Panc1 (cell line): ENCODE measurements at regions not wholly inside any gene's neighbourhood (a gene's known extent, or its start where the extent isn't known, plus 50 kb on each side); places are given as distances from the start of the nearest gene placed in this dataset.

Experiments used
- ATAC-seq: fragments of 200-7000 bp; cut with Tn5 transposase; 2 replicates; pipeline ENCODE4 v1.9.1; 2020; ENCODE audit warnings: mild to moderate bottlenecking, moderate library complexity
- BruUV-seq: library from RNA; stranded (reverse); fragments of 400-500 nt; replicated peaks from 2 replicates; lab custom pipeline; 2021; lab: Mats Ljungman, UMichigan
- CTCF ChIA-PET: fragments of 300-600 bp; sonication (Branson Sonifier 250); formaldehyde crosslinking; loops from one replicate; lab custom pipeline; 2022; ENCODE audit warnings: antibody characterized with exemption; lab: Charles Lee
- POLR2A ChIA-PET: fragments of 300-600 bp; sonication (Branson Sonifier 250); formaldehyde crosslinking; loops from one replicate; lab custom pipeline; 2022; ENCODE audit warnings: antibody characterized with exemption; lab: Charles Lee
- DNase-seq: peaks from one replicate; pipeline ENCODE4 v3.0.0-alpha.2; 2010; ENCODE audit warnings: low read depth, low spot score
- H3K27ac ChIP-seq: 2 replicates; pipeline ENCODE4 v1.5.1; 2011; ENCODE audit warnings: mild to moderate bottlenecking, low read length, inconsistent platforms
- H3K27me3 ChIP-seq: fragments of 200-500 bp; sonication (Bioruptor generic); 2 replicates; pipeline ENCODE4 v1.6.0; 2014; ENCODE audit warnings: low read length, inconsistent platforms; ENCODE audit not compliant: control insufficient read depth, insufficient read depth
- H3K36me3 ChIP-seq: fragments of 200-500 bp; sonication (Bioruptor generic); 2 replicates; pipeline ENCODE4 v1.5.1; 2014; ENCODE audit warnings: inconsistent platforms, mild to moderate bottlenecking, low read length, moderate library complexity; ENCODE audit not compliant: control insufficient read depth, insufficient read depth
- H3K4me1 ChIP-seq: 2 replicates; pipeline ENCODE4 v1.5.1; 2011; ENCODE audit warnings: inconsistent platforms, mild to moderate bottlenecking, low read length, moderate library complexity; ENCODE audit not compliant: control insufficient read depth, insufficient read depth
- H3K4me3 ChIP-seq, 2 experiments: 2 replicates each; pipeline ENCODE4 v1.5.1; 2011 to 2012; ENCODE audit warnings: low read depth in 2 of 2, low read length in 2 of 2, mild to moderate bottlenecking in 2 of 2, inconsistent platforms in 1 of 2, moderate library complexity in 1 of 2
- H3K9me3 ChIP-seq: fragments of 200-500 bp; sonication (Bioruptor generic); 2 replicates; pipeline ENCODE4 v1.5.1; 2014; ENCODE audit warnings: low read depth, mild to moderate bottlenecking, inconsistent platforms, low read length, moderate library complexity; ENCODE audit not compliant: control insufficient read depth, insufficient read depth
- POLR2AphosphoS5 ChIP-seq: IDR thresholded peaks from 2 replicates; pipeline ENCODE4 v1.6.1; 2012; ENCODE audit warnings: mild to moderate bottlenecking, low read depth, low read length, moderate library complexity
- SIN3A ChIP-seq: IDR thresholded peaks from 2 replicates; pipeline ENCODE4 v1.6.1; 2012; ENCODE audit warnings: low read depth, mild to moderate bottlenecking, low read length, moderate library complexity, borderline replicate concordance; ENCODE audit not compliant: insufficient read depth
- TCF7L2 ChIP-seq: IDR thresholded peaks from 2 replicates; pipeline ENCODE4 v1.6.1; 2011; ENCODE audit warnings: mild to moderate bottlenecking, low read depth, low read length, inconsistent platforms
- in situ Hi-C: cut with HindIII; loops from 2 replicates; pipeline ENCODE4 v1.10.0; 2016; ENCODE audit warnings: low sequenced_read_pairs, low pct_unique_long_range_greater_than_20kb
- intact Hi-C: fragments of 100-400 bp; cut with micrococcal nuclease; formaldehyde crosslinking; loops from one replicate; pipeline ENCODE4 v1.10.0; 2022; ENCODE audit not compliant: unreplicated experiment
- TF ChIP-seq, protein P1 (sequence below), 2 experiments: IDR thresholded peaks; 2 replicates each; pipeline ENCODE4 v1.6.1; 2011 to 2012; ENCODE audit warnings: low read depth in 2 of 2, control low read depth in 1 of 2, low read length in 1 of 2, mild to moderate bottlenecking in 1 of 2, moderate library complexity in 1 of 2; ENCODE audit not compliant: insufficient read depth in 1 of 2
- TF ChIP-seq, protein P2 (sequence below): fragments of 450-650 bp; IDR thresholded peaks from 2 replicates; pipeline ENCODE4 v1.5.1; 2017; ENCODE audit warnings: mild to moderate bottlenecking

DNA sequence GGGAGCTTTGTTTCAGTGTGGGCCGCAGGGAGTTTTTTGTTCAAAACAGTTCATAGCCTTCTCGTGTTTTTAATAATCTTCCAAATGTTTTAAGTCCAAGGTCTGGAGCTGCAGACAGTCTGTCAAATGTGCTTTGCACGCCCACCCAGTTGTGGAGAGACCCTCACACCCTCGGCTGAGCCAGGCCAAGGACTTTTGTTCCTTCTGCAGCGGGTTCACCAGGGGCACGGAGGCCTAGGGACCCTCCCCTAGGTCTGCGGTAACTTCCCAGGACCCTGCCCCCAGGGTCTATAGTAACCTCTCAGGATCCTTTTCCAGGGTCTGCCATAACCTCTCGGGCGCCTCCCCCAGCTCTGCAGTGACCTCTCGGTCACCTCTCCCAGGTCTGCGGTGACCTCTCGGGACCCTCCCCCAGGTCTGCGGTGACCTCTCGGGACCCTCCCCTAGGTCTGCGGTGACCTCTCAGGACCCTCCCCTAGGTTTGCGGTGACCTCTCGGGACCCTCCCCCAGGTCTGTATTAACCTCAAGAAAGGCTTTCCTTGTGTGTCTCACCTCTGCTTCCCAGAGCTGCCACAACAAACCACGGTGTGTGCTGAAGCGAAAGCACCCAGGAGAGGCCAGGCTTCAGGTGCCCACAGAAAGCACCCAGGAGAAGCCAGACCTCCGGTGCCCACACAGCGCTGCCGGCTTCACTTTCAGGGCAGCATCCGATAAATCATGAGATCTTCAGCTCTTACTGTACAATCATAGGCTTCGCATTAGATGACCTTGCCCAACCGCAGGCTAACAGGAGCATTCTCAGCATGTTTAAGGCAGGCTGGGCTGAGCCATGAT lies 301.9 kb upstream of the SALL3 start:
- CTCF ChIA-PET: no interaction called here

DNA sequence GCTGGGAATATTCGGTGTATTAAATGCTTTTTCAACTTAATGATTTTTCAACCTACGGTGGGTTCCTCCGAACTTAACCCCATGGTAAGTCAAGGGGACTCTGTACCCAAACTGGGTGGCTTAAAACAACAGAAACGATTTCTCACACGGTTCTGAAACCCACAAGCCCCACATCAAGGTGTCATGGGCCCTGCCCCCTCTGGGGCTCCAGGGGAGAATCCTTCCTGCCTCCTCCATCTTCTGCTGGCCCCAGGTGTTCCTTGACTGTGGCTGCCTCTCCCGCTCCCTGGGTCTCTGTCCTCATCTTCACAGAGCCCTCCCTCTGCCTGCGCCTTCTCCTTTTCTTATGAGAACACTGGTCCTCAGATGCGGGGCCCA lies 301.3 kb upstream of the SALL3 start:
- intact Hi-C loops: no loop called here
- no peaks in the 10 kb centered on the region for H3K36me3 ChIP-seq
- H3K4me3 ChIP-seq: no peak overlapping the region
- DNase-seq (no peak), ATAC-seq (no peak)
- H3K9me3 ChIP-seq: no peaks in the 10 kb centered on the region
- in situ Hi-C loops: no loop called here
- ChIA-PET POLR2A (no interaction called here), CTCF (no interaction called here)
- no peaks in the 10 kb centered on the region; the same call in 1 of the 2 replicates for H3K27me3 ChIP-seq
- no peaks in the 10 kb centered on the region for H3K4me1 ChIP-seq
- no peak overlapping the region for H3K27ac ChIP-seq
- no TSS peak for BruUV-seq
- TF ChIP-seq TCF7L2: no peak

More for the DNA sequence above, 301.9 kb upstream of the SALL3 start:
- intact Hi-C loops (no loop called here), in situ Hi-C loops (no loop called here)
- ATAC-seq (no peak), DNase-seq (no peak)
- Histone ChIP-seq H3K9me3 (no peaks in the 10 kb centered on the region), H3K27ac (no peak overlapping the region), H3K4me3 (no peak overlapping the region), H3K27me3 (no peaks in the 10 kb centered on the region; the same call in 1 of the 2 replicates), H3K36me3 (no peaks in the 10 kb centered on the region), H3K4me1 (no peaks in the 10 kb centered on the region)
- BruUV-seq: no TSS peak
- POLR2A ChIA-PET: no interaction called here
- TF ChIP-seq, protein P1, sequence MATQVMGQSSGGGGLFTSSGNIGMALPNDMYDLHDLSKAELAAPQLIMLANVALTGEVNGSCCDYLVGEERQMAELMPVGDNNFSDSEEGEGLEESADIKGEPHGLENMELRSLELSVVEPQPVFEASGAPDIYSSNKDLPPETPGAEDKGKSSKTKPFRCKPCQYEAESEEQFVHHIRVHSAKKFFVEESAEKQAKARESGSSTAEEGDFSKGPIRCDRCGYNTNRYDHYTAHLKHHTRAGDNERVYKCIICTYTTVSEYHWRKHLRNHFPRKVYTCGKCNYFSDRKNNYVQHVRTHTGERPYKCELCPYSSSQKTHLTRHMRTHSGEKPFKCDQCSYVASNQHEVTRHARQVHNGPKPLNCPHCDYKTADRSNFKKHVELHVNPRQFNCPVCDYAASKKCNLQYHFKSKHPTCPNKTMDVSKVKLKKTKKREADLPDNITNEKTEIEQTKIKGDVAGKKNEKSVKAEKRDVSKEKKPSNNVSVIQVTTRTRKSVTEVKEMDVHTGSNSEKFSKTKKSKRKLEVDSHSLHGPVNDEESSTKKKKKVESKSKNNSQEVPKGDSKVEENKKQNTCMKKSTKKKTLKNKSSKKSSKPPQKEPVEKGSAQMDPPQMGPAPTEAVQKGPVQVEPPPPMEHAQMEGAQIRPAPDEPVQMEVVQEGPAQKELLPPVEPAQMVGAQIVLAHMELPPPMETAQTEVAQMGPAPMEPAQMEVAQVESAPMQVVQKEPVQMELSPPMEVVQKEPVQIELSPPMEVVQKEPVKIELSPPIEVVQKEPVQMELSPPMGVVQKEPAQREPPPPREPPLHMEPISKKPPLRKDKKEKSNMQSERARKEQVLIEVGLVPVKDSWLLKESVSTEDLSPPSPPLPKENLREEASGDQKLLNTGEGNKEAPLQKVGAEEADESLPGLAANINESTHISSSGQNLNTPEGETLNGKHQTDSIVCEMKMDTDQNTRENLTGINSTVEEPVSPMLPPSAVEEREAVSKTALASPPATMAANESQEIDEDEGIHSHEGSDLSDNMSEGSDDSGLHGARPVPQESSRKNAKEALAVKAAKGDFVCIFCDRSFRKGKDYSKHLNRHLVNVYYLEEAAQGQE (IDR thresholded peaks at IDR 0.05; ENCODE audit: insufficient read depth in 1 of 2, low read depth in 2 of 2, low read length in 1 of 2): no peak
- TF ChIP-seq SIN3A: no peak

DNA sequence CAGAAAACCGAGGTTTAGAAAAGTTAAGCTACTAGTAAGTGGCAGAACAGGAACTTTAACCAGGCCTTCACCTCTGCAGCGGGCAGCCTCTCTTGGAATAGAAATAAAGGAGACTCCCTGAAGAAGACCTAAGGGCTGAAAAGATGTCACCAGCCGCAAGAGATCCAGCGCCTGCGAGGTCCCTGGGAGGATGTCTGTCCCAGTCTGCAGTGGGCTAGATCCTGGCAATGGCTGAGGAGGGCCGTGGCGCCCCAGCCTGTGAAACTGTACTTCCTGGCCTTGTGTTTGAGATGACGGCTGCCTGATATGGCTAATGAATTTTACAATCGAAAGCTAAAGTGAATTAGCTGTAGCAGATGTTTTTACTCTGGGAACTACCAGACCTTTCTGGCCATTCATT lies 300.6 kb upstream of the SALL3 start:
- H3K36me3 ChIP-seq: no peaks in the 10 kb centered on the region
- intact Hi-C loops: no loop called here
- in situ Hi-C loops: no loop called here
- DNase-seq (no peak), ATAC-seq (no peak)
- BruUV-seq: no TSS peak
- H3K4me1 ChIP-seq: no peaks in the 10 kb centered on the region
- TF ChIP-seq POLR2AphosphoS5 (no peak), TCF7L2 (no peak), SIN3A (no peak)
- TF ChIP-seq, protein P2, sequence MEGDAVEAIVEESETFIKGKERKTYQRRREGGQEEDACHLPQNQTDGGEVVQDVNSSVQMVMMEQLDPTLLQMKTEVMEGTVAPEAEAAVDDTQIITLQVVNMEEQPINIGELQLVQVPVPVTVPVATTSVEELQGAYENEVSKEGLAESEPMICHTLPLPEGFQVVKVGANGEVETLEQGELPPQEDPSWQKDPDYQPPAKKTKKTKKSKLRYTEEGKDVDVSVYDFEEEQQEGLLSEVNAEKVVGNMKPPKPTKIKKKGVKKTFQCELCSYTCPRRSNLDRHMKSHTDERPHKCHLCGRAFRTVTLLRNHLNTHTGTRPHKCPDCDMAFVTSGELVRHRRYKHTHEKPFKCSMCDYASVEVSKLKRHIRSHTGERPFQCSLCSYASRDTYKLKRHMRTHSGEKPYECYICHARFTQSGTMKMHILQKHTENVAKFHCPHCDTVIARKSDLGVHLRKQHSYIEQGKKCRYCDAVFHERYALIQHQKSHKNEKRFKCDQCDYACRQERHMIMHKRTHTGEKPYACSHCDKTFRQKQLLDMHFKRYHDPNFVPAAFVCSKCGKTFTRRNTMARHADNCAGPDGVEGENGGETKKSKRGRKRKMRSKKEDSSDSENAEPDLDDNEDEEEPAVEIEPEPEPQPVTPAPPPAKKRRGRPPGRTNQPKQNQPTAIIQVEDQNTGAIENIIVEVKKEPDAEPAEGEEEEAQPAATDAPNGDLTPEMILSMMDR: no peak
- TF ChIP-seq, protein P1 (IDR thresholded peaks at IDR 0.05; ENCODE audit: insufficient read depth in 1 of 2, low read depth in 2 of 2, low read length in 1 of 2): no peak
- no peak overlapping the region for H3K4me3 ChIP-seq
- H3K27me3 ChIP-seq: peaks cover 2% of the 10 kb centered on the region; the same call in 1 of the 2 replicates
- H3K9me3 ChIP-seq: no peaks in the 10 kb centered on the region
- ChIA-PET CTCF (no interaction called here), POLR2A (no interaction called here)
- no peak overlapping the region for H3K27ac ChIP-seq
